Dermis microvascular lymphatic vessel endothelial cell (primary cell): ENCODE measurements at regions not wholly inside any gene's neighbourhood (a gene's known extent, or its start where the extent isn't known, plus 50 kb on each side); places are given as distances from the start of the nearest gene placed in this dataset.
A peak's percentile ranks its signal among the peaks of the same experiment; 100 is the strongest.
"Not testable (repeated sequence)": the region's sequence is repeated elsewhere in the genome, so short reads cannot be mapped to it uniquely, and the experiment has no call there.

Experiments
- DNase-seq, 2 donors: peaks; one replicate each; pipeline versions ENCODE4 v3.0.0 to v3.0.0-alpha.2; 2010; ENCODE audit warnings: low read depth in 2 of 2

GRCh38 chr13:72657379-72657778, 70.0 kb downstream of the MZT1 start:
- DNase-seq: no peak

GRCh38 chr13:72656357-72656756, 71.1 kb downstream of the MZT1 start:
- no peak for DNase-seq

- DNase-seq: no peak
Measured at GRCh38 chr13:72653506-72653905, 73.9 kb downstream of the MZT1 start.

GRCh38 chr13:72652681-72653080, 74.7 kb downstream of the MZT1 start:
- peak; percentile 79 to 86 for DNase-seq

GRCh38 chr13:72651144-72651543, 76.3 kb downstream of the MZT1 start:
- DNase-seq: no peak

- DNase-seq: no peak
Measured at GRCh38 chr13:72650051-72650700, 77.3 kb downstream of the MZT1 start.

GRCh38 chr13:72648513-72649065, 78.8 kb downstream of the MZT1 start:
- DNase-seq: no peak

- no peak for DNase-seq
Measured at GRCh38 chr13:72647422-72647821, 80.0 kb downstream of the MZT1 start.

- DNase-seq: no peak
Measured at GRCh38 chr13:72645521-72645920, 81.9 kb downstream of the MZT1 start.

- DNase-seq: peak; percentile 52 to 62
Measured at GRCh38 chr13:72643311-72643989, 84.0 kb downstream of the MZT1 start.

- DNase-seq: no peak
Measured at GRCh38 chr13:72639377-72639776, 88.1 kb downstream of the MZT1 start.

GRCh38 chr13:72638059-72638815, 89.2 kb downstream of the MZT1 start:
- DNase-seq: no peak

GRCh38 chr13:72637561-72637960, 89.9 kb downstream of the MZT1 start:
- DNase-seq: no peak

GRCh38 chr13:72634859-72635258, 92.6 kb downstream of the MZT1 start:
- DNase-seq: no peak

GRCh38 chr13:72622546-72622945, 104.9 kb downstream of the MZT1 start:
- no peak for DNase-seq

GRCh38 chr13:72620874-72621273, 106.6 kb downstream of the MZT1 start:
- DNase-seq: no peak

- DNase-seq: no peak
Measured at GRCh38 chr13:72617951-72618350, 109.5 kb downstream of the MZT1 start.

- no peak for DNase-seq
Measured at GRCh38 chr13:72617186-72617585, 110.2 kb downstream of the MZT1 start.

GRCh38 chr13:72610251-72610891, 117.1 kb downstream of the MZT1 start:
- DNase-seq: not testable (repeated sequence)

GRCh38 chr13:72599178-72599743, 128.2 kb downstream of the MZT1 start:
- DNase-seq: no peak

- no peak for DNase-seq
Measured at GRCh38 chr13:72590091-72590740, 137.2 kb downstream of the MZT1 start.
